ENCODE measurements at regions not wholly inside any gene's neighbourhood (a gene's known extent, or its start where the extent isn't known, plus 50 kb on each side); places are given as distances from the start of the nearest gene placed in this dataset.
A peak's percentile ranks its signal among the peaks of the same experiment; 100 is the strongest.

- no peak for TF ChIP-seq CTCF (conservative IDR thresholded peaks at IDR 0.05; ENCODE audit: low read length)
- no peak for DNase-seq (ENCODE audit: low read depth)
- no peak overlapping the region for H3K4me3 ChIP-seq (ENCODE audit: low read length)
Measured at GRCh38 chr21:35298757-35299156, 249.7 kb upstream of the RUNX1 start.

GRCh38 chr21:35297665-35298064 lies 248.6 kb upstream of the RUNX1 start:
- TF ChIP-seq CTCF (conservative IDR thresholded peaks at IDR 0.05; ENCODE audit: low read length): no peak
- H3K4me3 ChIP-seq (ENCODE audit: low read length): no peak overlapping the region
- DNase-seq (ENCODE audit: low read depth): no peak

DNA sequence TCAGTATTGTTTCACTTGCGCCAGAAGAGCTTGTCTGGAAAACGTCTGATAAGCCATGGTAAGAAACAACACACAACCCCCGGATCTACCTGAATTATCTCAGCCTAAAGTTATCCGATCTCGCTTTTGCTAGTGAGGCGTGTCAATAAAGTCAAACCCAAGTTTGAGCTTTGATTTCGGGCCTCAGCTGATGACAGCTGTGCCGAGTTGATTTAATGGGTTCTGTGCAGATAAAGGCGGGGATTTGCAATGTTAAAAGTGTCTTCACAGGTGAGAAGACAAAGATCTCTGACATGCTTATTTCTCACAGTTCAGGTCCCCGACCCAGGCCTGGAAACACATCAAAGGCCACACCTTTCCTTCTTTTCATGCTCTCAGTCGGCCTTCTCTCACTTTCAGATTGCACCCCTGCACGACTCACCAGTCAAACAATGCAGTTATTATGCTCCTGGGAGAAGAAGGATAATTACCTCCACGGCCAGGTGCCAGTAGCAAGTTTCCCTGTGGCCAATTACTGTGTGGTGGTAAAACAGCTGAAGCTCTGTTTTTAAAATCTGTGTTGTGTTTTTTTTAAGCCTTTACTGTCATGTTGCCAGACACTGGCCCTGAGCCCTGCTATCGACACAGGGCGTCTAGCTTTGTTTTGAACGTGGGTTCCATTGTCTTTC lies 245.3 kb upstream of the RUNX1 start:
- DNase-seq (ENCODE audit: low read depth): no peak
- no peak overlapping the region for H3K4me3 ChIP-seq (ENCODE audit: low read length)
- TF ChIP-seq CTCF (conservative IDR thresholded peaks at IDR 0.05; ENCODE audit: low read length): no peak

DNA sequence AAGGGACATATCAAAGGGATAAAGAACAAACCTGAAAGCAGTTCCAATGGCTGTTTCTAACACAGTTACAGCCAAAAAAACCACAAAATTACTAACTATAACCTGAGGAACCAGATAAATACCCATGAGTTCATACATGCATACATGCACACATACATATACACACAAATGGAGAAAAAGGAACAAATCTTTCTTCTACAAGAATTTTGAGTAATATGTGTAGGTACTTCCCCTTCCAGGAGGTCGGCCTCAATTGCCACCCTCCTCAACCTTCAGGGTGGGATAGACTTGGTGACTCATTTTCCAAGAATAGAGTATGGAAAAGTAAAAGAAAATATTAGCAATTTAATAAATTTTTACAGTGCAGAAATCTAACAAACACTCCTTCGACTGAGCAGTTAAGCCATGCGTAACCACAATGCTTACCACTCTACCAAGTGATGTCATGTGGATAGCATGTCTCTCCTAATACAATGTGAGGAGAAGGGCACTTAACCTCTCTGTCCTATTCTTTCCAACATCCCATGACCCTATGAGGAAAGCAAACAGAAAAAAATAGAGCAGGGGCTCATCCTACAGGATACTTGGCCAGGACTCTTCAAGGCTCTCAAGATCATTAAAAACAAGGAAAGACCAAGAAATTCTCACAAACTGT lies 243.0 kb upstream of the RUNX1 start:
- TF ChIP-seq CTCF (conservative IDR thresholded peaks at IDR 0.05; ENCODE audit: low read length): no peak
- DNase-seq (ENCODE audit: low read depth): peak; percentile 15
- H3K4me3 ChIP-seq (ENCODE audit: low read length): no peak overlapping the region

DNA sequence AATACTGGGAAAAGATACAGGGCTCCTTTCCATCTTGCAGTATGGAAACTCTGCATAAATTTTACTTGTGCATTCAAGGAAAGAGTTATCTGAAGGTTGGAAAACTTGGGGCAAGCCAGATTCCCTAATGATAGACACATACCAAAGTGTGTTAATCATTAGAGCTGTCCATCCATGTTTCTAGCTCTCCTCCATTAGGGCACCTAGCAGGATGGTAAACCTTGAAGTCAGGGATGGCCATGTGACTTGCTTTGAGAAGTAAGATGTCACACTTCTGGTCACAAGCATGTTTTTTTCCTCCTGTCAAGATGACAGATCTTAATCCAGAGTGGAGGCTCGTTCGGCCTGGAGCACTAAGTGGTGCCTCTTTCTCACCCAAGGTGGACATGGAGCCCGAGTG lies 241.9 kb upstream of the RUNX1 start:
- H3K4me3 ChIP-seq (ENCODE audit: low read length): no peak overlapping the region
- DNase-seq (ENCODE audit: low read depth): no peak

GRCh38 chr21:35288238-35288637 lies 239.1 kb upstream of the RUNX1 start:
- H3K4me3 ChIP-seq (ENCODE audit: low read length): no peak overlapping the region
- DNase-seq (ENCODE audit: low read depth): no peak

More for the DNA sequence above, 241.9 kb upstream of the RUNX1 start:
- no peak for TF ChIP-seq CTCF (conservative IDR thresholded peaks at IDR 0.05; ENCODE audit: low read length)

More at GRCh38 chr21:35288238-35288637, 239.1 kb upstream of the RUNX1 start:
- no peak for TF ChIP-seq CTCF (conservative IDR thresholded peaks at IDR 0.05; ENCODE audit: low read length)
